ENCODE measurements at regions not wholly inside any gene's neighbourhood (a gene's known extent, or its start where the extent isn't known, plus 50 kb on each side); places are given as distances from the start of the nearest gene placed in this dataset.

DNA sequence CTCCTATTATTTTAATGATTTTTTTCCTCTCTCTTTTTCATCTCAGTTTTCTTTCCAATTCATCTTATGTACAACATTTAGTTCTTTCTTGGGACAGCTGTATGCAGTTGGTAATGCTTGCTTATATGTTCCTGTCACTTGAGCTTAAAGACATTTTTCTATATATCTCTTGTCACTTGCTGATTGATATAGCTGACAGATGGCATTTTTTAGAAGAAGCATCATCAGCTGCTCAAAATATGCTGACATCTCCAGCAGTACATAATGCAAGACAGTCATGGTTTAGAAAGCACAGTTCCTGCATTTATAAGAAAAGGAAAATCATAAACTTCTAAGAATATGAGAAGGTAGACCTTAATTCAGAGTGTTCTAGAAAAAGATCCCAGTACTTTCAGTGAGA, 56.5 kb downstream of the DCAF8L1 start:
- no peak for DNase-seq (ENCODE audit: low spot score)

DNA sequence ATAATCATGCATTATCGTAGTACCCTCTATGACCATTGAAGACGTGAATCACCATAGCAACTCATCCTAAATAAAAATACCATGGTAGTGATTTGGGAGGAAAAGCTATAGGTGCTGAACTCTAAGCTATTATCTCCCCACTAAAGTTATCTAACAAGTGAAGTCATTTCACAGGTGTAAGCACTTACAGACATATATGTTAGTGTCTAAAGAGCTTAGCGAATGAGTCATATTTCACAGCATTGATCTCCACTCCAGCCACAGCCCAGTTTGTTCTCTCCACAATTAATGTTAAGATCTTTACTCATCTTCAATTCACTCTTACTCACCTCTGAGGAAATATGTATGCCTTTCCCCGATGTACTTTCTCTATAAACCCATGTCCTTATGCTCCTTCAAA, 57.0 kb downstream of the DCAF8L1 start:
- no peak for DNase-seq (ENCODE audit: low spot score)

DNA sequence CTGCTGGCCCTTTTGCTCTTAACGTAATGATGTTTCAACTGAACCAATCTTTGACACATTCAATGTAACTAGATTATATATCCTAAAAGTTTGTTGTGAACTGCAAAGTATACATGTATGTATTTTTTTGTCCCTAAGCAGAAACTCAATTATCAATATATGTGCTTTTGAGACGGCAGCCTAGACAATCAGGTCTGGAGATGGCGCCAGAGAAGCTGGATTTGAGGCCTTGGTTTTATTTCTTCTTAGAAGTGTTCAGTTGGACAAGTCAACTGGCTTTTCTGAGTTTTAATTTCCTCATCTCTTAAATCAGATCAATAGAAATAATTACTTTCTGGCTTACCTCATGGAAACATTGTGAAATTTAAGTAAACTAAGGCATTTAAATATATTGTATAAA, 62.5 kb downstream of the DCAF8L1 start:
- DNase-seq (ENCODE audit: low spot score), result no peak

DNA sequence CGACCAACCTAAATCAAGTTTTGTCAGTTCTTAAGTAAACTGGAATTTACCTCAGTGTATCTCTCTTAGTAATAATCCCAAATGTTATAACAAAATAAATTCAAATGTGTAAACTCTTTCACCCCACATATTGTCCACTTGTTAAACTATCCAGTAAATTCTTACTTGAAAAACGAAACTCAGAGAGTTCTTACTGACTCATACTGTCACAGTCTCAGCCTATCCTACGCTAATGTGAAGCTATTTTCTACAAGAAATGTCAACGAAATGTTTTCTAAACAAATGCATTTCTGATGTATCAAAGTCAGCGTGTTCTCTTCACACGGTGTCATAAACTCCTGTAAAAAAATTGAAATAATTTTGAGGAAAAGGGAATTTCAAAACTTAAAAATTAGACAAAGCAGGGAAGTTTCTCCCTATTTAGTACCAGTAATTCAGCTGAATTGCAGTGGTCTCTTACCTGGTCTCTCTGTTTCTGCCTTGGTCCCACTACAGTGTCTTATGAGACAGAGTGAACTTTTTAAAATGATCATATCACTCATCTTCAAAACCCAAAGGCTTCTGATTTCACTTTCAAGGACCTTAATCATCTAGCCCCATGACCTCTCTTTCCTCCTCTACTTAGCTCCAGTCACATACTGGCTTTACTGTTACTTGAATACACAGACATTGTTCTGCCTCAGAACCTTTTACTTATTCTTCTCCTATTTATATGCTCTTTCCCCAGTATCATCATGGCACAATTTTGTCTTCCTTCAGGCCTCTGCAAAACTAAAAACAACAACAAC, 63.3 kb downstream of the DCAF8L1 start:
- no peak for DNase-seq (ENCODE audit: low spot score)

DNA sequence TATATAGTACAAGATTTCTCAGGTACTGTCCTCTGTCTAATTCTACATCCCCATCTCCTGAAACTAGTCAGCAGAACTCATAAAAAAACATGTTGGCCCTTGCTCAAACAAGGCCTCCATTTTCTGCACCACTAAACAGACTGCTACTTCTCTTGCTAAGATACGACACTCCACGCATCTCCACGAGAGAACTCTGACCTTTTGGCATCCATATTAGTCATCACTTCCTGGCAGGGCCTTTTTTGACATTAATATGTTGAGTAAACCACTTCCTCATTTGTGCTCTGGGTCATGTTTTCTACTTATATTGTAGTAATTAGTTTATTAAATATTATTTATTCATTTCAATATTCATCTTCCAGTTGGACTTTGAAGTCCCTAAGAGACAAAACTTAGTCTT, 65.6 kb downstream of the DCAF8L1 start:
- DNase-seq (ENCODE audit: low spot score), result no peak

DNA sequence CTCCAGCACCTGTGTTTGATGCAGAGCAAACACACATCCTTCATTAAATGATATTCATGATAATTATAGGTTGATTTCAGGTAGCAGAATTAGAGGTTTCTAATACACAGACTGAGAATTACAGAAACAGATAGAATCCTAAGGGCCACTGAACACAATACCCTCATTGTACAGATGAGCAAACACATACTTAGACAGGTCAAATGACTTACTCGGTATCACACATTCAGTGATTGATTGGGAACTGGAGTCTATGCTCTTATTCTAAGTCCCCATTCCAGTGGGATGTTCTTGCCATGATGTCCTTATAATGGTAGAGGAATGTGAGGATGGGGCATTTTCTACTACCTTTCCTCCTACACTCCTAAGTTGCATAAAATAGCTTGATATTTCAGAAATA, 70.8 kb downstream of the DCAF8L1 start:
- DNase-seq (ENCODE audit: low spot score), result no peak

DNA sequence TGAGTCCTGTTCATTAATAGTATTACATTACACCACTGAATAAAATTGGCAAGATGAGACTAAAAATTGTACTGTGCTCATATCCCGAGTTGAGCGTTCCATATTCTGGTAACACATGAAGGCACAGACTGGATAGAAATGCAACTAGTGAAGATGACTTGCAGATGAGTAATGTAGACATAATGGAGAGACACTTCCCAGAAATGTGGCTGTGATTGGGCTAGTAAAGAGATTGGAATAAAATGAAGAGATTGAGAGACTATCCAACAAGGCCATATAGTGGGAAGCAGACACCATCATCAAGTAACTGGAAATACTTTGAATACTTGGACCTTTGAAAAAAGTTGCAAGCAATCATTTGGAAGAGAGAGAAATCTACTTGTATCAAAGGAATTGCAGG, 77.3 kb downstream of the DCAF8L1 start:
- DNase-seq (ENCODE audit: low spot score), result no peak

DNA sequence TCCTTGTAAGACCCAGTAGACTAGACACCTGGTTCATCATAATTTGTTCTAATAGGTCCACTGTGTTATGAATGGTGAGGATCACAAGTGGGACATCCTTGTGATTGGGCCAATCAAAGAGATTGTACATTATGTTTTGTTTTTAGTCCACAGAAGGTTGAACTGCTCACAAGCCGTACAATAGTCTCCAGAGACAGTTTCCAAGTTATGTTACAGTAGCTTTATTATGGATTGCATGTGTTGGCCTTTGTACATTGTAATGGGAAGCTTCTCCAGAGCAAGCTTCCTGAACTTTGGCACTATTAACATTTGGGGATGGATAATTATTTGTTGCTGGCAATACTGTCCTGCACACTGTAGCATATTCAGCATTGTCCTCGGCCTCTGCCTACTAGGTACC, 86.1 kb downstream of the MAGEB10 start:
- no peak for DNase-seq (ENCODE audit: low spot score)

DNA sequence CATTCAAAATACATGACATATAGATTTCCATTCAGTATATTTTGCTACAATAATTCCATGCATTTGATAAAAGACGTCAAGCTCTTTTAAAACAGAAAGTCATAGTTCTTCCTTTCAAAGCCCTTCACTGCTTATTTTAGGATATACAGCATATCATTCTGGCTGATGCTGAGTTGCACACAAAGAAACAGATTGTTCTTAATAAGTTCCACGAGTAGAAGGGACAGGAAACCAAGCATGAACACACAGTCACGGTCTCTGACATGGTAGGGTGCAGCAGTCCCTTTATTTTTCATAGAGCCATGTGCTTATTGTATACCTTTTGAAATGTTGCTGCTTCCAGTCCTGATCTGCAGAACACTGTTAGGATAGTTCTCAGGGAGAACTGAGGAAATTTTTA, 85.4 kb downstream of the MAGEB10 start:
- no peak for DNase-seq (ENCODE audit: low spot score)

DNA sequence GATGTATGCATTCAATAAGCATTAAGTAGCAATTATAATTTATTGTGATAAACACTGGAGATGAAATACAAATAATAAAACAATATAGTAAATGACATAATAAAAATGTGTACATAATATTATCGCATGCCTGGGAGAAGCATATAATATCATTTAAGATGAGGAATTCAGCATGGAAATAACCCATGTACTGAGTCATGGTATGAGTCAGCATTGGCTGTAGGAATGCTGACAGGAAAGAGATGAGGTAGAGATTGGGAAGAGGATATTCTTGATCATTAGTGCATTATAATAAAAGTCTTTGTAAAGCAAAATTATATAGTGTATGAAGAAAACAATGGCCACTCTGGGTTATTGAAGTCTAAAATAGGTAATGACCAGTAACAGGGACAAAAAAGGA, 82.8 kb downstream of the MAGEB10 start:
- peak; percentile 5 for DNase-seq (ENCODE audit: low spot score)

DNA sequence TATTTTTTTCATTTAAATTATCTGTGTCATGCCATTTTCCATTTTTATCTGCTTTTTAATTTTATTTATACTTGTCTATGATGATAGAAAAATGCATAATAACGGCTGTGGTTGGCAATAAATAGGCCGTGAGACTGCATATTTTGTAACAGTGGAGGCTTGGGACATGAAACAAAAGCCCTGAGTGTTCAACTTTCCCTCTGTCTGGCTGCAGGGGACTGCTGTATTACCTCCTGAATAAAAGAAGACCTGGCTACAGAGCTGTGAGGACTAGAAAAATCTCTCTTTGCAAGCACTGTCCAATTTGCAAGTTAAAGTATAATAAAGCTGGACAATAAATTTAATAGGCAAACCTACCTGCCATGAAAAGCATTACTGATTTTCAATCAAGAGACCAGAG, 82.1 kb downstream of the MAGEB10 start:
- no peak for DNase-seq (ENCODE audit: low spot score)

DNA sequence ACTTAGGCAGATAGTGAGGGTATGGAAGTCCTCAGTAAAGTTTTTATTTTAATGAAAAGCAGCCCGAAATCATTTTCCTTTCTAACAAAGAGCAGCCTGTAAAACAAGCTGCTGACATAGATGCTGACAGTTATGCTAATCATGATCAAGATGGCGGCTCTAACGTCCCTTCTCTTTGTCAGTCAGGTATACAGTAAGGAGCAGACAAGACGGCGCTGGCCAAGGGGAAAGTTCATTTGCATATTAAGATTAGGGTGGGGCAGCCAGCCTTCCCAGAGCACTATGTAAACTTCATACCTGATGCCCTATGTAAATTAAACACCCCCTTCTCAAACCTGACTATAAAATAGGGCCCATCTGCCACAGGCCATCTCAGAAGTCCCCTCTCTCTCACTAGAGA, 76.9 kb downstream of the MAGEB10 start:
- no peak for DNase-seq (ENCODE audit: low spot score)

DNA sequence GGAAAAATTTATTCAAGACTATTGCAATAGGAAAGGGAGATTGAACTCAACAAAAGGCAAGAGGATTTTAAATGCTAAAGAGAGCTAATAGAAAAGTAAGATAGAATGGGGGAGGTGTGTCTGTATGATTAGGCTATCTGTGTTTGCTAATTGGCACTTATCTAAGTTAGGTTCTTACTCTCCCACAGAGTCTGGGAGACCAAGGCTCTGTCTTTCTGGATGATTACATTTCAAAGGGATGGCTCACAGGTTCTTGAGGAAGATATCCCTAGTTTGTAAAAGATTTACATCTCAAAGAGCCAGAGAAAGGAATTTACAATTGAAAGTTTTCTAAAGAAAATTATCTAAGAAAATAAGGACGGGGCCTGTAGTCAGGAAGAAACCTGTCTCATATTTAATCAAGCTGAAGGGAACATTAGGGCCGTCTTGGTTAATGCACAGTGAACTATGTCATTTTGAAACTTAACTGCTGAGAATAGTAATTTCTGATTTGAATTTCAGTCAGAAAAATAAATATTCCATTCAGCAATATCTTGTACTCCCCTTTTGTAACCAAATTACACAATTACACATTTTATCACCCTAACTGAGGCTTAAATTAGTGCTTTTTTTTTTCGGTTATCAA, 75.8 kb downstream of the MAGEB10 start:
- DNase-seq (ENCODE audit: low spot score), result no peak

DNA sequence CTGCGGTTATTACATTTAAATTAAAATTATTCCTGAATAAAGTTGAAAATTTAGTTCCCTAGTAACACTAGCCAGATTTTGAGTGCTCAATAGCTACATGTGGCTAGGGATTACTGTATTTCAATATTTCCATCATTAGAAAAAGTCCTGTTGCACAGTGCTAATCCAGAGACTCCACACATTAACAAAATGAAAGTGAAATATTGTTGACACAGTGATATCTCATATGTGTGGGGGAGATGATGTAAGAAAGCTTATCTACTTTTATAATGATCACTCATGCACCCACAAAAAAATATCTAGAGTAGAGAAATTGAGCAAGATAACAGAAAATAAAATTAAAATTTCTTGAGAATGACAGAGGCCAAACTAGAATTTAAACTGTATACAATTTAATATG, 74.9 kb downstream of the MAGEB10 start:
- no peak for DNase-seq (ENCODE audit: low spot score)

DNA sequence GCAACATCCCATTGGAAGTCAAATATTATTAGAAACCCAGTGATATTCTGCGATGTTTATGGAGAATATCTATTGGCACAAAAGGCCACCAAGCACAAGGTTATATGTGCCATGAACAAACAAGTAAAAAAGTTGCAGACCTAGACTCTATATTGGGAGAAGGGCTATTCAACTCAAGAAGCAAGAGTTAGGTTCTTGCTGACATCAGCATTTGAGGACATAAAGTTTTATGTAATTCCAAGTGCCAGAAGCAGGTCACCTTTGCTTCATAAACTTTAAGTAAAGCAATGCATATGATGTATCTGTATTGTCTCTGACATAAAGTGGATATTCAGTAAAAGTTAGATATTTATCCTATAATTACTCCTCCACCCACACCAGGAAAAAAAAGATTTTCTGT, 71.1 kb downstream of the MAGEB10 start:
- no peak for DNase-seq (ENCODE audit: low spot score)
